NCI-H345 treated with DMSO at 0.1 percent for 48 hours (cell line): ENCODE measurements at regions not wholly inside any gene's neighbourhood (a gene's known extent, or its start where the extent isn't known, plus 50 kb on each side); places are given as distances from the start of the nearest gene placed in this dataset.

Source experiments
- DNase-seq: peaks from one replicate; lab custom pipeline; 2025; ENCODE audit not compliant: unreplicated experiment; lab: John Stamatoyannopoulos, UW

GRCh38 chr18:76131738-76132137, 363.3 kb downstream of the ZNF516 start:
- DNase-seq = no peak

- no peak for DNase-seq
These were observed 364.2 kb downstream of the ZNF516 start for GRCh38 chr18:76130845-76131244.

- DNase-seq = no peak
These were observed 368.7 kb downstream of the ZNF516 start for GRCh38 chr18:76126327-76126726.

GRCh38 chr18:76121011-76121410, 374.0 kb downstream of the ZNF516 start:
- DNase-seq = no peak

GRCh38 chr18:76115580-76115979, 379.5 kb downstream of the ZNF516 start:
- DNase-seq = no peak

GRCh38 chr18:76113101-76113500, 381.9 kb downstream of the ZNF516 start:
- no peak for DNase-seq

- DNase-seq = no peak
These were observed 392.4 kb downstream of the ZNF516 start for GRCh38 chr18:76102626-76103025.

GRCh38 chr18:76102156-76102555, 392.9 kb downstream of the ZNF516 start:
- DNase-seq = no peak

- no peak for DNase-seq
These were observed 395.0 kb downstream of the ZNF516 start for GRCh38 chr18:76099931-76100457.

GRCh38 chr18:76098674-76099411, 396.2 kb downstream of the ZNF516 start:
- no peak for DNase-seq

GRCh38 chr18:76081536-76081935, 413.5 kb downstream of the ZNF516 start:
- no peak for DNase-seq

- DNase-seq = no peak
These were observed 414.6 kb downstream of the ZNF516 start for GRCh38 chr18:76080430-76080829.

GRCh38 chr18:76075777-76076176, 419.3 kb downstream of the ZNF516 start:
- DNase-seq = no peak

GRCh38 chr18:76064998-76065397, 430.0 kb downstream of the ZNF516 start:
- no peak for DNase-seq

GRCh38 chr18:76058146-76058545, 436.9 kb downstream of the ZNF516 start:
- DNase-seq = no peak

- no peak for DNase-seq
These were observed 437.7 kb downstream of the ZNF516 start for GRCh38 chr18:76057386-76057785.

GRCh38 chr18:76056471-76057110, 438.5 kb downstream of the ZNF516 start:
- DNase-seq = no peak

- no peak for DNase-seq
These were observed 439.5 kb downstream of the ZNF516 start for GRCh38 chr18:76055578-76055977.

- DNase-seq = no peak
These were observed 440.0 kb downstream of the ZNF516 start for GRCh38 chr18:76055025-76055424.

GRCh38 chr18:76054156-76054555, 440.9 kb downstream of the ZNF516 start:
- DNase-seq = no peak

- DNase-seq = no peak
These were observed 441.5 kb downstream of the ZNF516 start for GRCh38 chr18:76053551-76053950.

GRCh38 chr18:76052227-76052595, 442.8 kb downstream of the ZNF516 start:
- no peak for DNase-seq
